GM18508 (cell line): ENCODE measurements at regions not wholly inside any gene's neighbourhood (a gene's known extent, or its start where the extent isn't known, plus 50 kb on each side); places are given as distances from the start of the nearest gene placed in this dataset.

Experiments used
- ATAC-seq: cut with Tn5 transposase; IDR thresholded peaks from one replicate; pipeline ENCODE4 v1.9.1; 2021; ENCODE audit warnings: moderate number of reproducible peaks; ENCODE audit not compliant: insufficient read depth, unreplicated experiment

GRCh38 chr2:129709001-129709955 lies 270.2 kb upstream of the RAB6C start:
- ATAC-seq: no peak

GRCh38 chr2:129709956-129710598 lies 269.4 kb upstream of the RAB6C start:
- ATAC-seq: no peak

- no peak for ATAC-seq
Observed at GRCh38 chr2:129710670-129711495, 268.6 kb upstream of the RAB6C start.

- no peak for ATAC-seq
Observed at GRCh38 chr2:129711816-129712675, 267.4 kb upstream of the RAB6C start.

GRCh38 chr2:129712676-129712985 lies 266.8 kb upstream of the RAB6C start:
- no peak for ATAC-seq

- no peak for ATAC-seq
Observed at GRCh38 chr2:129713337-129713736, 266.1 kb upstream of the RAB6C start.

- ATAC-seq: no peak
Observed at GRCh38 chr2:129716781-129717559, 262.5 kb upstream of the RAB6C start.

GRCh38 chr2:129717560-129718130 lies 261.8 kb upstream of the RAB6C start:
- ATAC-seq: no peak

- ATAC-seq: no peak
Observed at GRCh38 chr2:129719335-129719734, 260.1 kb upstream of the RAB6C start.

- ATAC-seq: no peak
Observed at GRCh38 chr2:129720360-129720759, 259.1 kb upstream of the RAB6C start.

GRCh38 chr2:129720761-129721160 lies 258.7 kb upstream of the RAB6C start:
- ATAC-seq: no peak

- no peak for ATAC-seq
Observed at GRCh38 chr2:129721236-129721635, 258.2 kb upstream of the RAB6C start.

- ATAC-seq: no peak
Observed at GRCh38 chr2:129721846-129722245, 257.6 kb upstream of the RAB6C start.

- no peak for ATAC-seq
Observed at GRCh38 chr2:129722306-129723019, 257.0 kb upstream of the RAB6C start.

- ATAC-seq: no peak
Observed at GRCh38 chr2:129723277-129724020, 256.0 kb upstream of the RAB6C start.

GRCh38 chr2:129724021-129724757 lies 255.3 kb upstream of the RAB6C start:
- ATAC-seq: no peak

GRCh38 chr2:129726216-129726615 lies 253.2 kb upstream of the RAB6C start:
- no peak for ATAC-seq
